AML-193 (cell line): ENCODE measurements at regions not wholly inside any gene's neighbourhood (a gene's known extent, or its start where the extent isn't known, plus 50 kb on each side); places are given as distances from the start of the nearest gene placed in this dataset.

ENCODE experiments used
- DNase-seq, 2 experiments: peaks; one replicate each; lab custom pipeline; 2025; lab: John Stamatoyannopoulos, UW

- no peak for DNase-seq
Observed at GRCh38 chr16:35841632-35842031, 2382.2 kb downstream of the TP53TG3F start.

- no peak for DNase-seq
Observed at GRCh38 chr16:35862242-35862641, 2402.8 kb downstream of the TP53TG3F start.

GRCh38 chr16:35868630-35869029 is 2409.2 kb downstream of the TP53TG3F start:
- no peak for DNase-seq

GRCh38 chr16:35873472-35873871 is 2414.1 kb downstream of the TP53TG3F start:
- no peak for DNase-seq

GRCh38 chr16:35881654-35882053 is 2422.2 kb downstream of the TP53TG3F start:
- DNase-seq, result no peak

GRCh38 chr16:35906440-35906839 is 2447.0 kb downstream of the TP53TG3F start:
- no peak for DNase-seq

- no peak for DNase-seq
Observed at GRCh38 chr16:35908152-35908551, 2448.7 kb downstream of the TP53TG3F start.

GRCh38 chr16:35908942-35909341 is 2449.5 kb downstream of the TP53TG3F start:
- DNase-seq, result peak in 1 of 2 experiments; percentile 0

- no peak for DNase-seq
Observed at GRCh38 chr16:35909351-35909954, 2450.0 kb downstream of the TP53TG3F start.

- no peak for DNase-seq
Observed at GRCh38 chr16:35910409-35910808, 2451.0 kb downstream of the TP53TG3F start.

GRCh38 chr16:35911899-35912298 is 2452.5 kb downstream of the TP53TG3F start:
- DNase-seq, result no peak

- no peak for DNase-seq
Observed at GRCh38 chr16:35931722-35932121, 2472.3 kb downstream of the TP53TG3F start.
